Caco-2 (cell line): ENCODE measurements at regions not wholly inside any gene's neighbourhood (a gene's known extent, or its start where the extent isn't known, plus 50 kb on each side); places are given as distances from the start of the nearest gene placed in this dataset.
"Not testable (repeated sequence)": the region's sequence is repeated elsewhere in the genome, so short reads cannot be mapped to it uniquely, and the experiment has no call there.

Experiments used
- BruUV-seq: library from RNA; stranded (reverse); fragments of 400-500 nt; replicated peaks from 2 replicates; lab custom pipeline; 2021; lab: Mats Ljungman, UMichigan
- CTCF ChIA-PET: fragments of 300-600 bp; sonication (Branson Sonifier 250); formaldehyde crosslinking; loops from one replicate; lab custom pipeline; 2022; ENCODE audit warnings: antibody characterized with exemption; lab: Charles Lee
- POLR2A ChIA-PET: fragments of 300-600 bp; sonication (Branson Sonifier 250); formaldehyde crosslinking; loops from one replicate; lab custom pipeline; 2022; ENCODE audit warnings: antibody characterized with exemption; lab: Charles Lee
- DNase-seq, 2 experiments: peaks; one replicate each; pipeline versions ENCODE4 v3.0.0 to v3.0.0-alpha.2; 2020 to 2022
- H3K27me3 ChIP-seq: replicated peaks from 2 replicates; pipeline ENCODE4 v1.6.0; 2011; ENCODE audit warnings: low read length; ENCODE audit not compliant: control insufficient read depth, insufficient read depth
- H3K36me3 ChIP-seq: 2 replicates; pipeline ENCODE4 v1.5.1; 2011; ENCODE audit warnings: low read length; ENCODE audit not compliant: control insufficient read depth, insufficient read depth
- H3K4me1 ChIP-seq: fragments of 250-450 bp; sonication (Bioruptor Pico); 2 replicates; pipeline ENCODE4 v1.5.1; 2020; ENCODE audit warnings: mild to moderate bottlenecking
- H3K4me3 ChIP-seq: 2 replicates; pipeline ENCODE4 v1.5.1; 2011; ENCODE audit warnings: low read depth, mild to moderate bottlenecking, control low read depth, low read length
- H3K9me3 ChIP-seq: fragments of 250-450 bp; sonication (Bioruptor Pico); 2 replicates; pipeline ENCODE4 v1.5.1; 2020; ENCODE audit warnings: mild to moderate bottlenecking, moderate library complexity
- H3K27ac Mint-ChIP-seq: one replicate; pipeline ENCODE4 v1.8.0; 2022; ENCODE audit warnings: mixed read lengths; ENCODE audit not compliant: unreplicated experiment
- H3K27me3 Mint-ChIP-seq: one replicate; pipeline ENCODE4 v1.8.0; 2022; ENCODE audit warnings: mixed read lengths; ENCODE audit not compliant: insufficient read depth, unreplicated experiment
- H3K36me3 Mint-ChIP-seq: one replicate; pipeline ENCODE4 v1.8.0; 2022; ENCODE audit warnings: mild to moderate bottlenecking, mixed read lengths; ENCODE audit not compliant: insufficient read depth, unreplicated experiment
- H3K4me1 Mint-ChIP-seq: one replicate; pipeline ENCODE4 v1.8.0; 2022; ENCODE audit warnings: low read depth, mixed read lengths; ENCODE audit not compliant: unreplicated experiment
- H3K4me3 Mint-ChIP-seq: one replicate; pipeline ENCODE4 v1.8.0; 2022; ENCODE audit warnings: mild to moderate bottlenecking, moderate library complexity, mixed read lengths; ENCODE audit not compliant: unreplicated experiment
- H3K9me3 Mint-ChIP-seq: one replicate; pipeline ENCODE4 v1.8.0; 2022; ENCODE audit warnings: mixed read lengths; ENCODE audit not compliant: unreplicated experiment
- intact Hi-C: fragments of 100-400 bp; cut with micrococcal nuclease; formaldehyde crosslinking; loops from one replicate; pipeline ENCODE4 v1.10.0; 2022; ENCODE audit not compliant: unreplicated experiment
- TF ChIP-seq, protein P1 (sequence below), 2 experiments: fragments of 200-600 bp in 1 of 2; IDR thresholded peaks; 1 replicate in 1 of 2; 2 replicates in 1 of 2; pipeline versions ENCODE4 v1.5.1 to v1.8.0; 2011 to 2022; ENCODE audit warnings: antibody characterized with exemption in 1 of 2, control low read depth in 1 of 2, inconsistent platforms in 1 of 2, low read depth in 1 of 2, low read length in 1 of 2, mild to moderate bottlenecking in 1 of 2, moderate library complexity in 1 of 2; ENCODE audit not compliant: insufficient read depth in 1 of 2, severe bottlenecking in 1 of 2, unreplicated experiment in 1 of 2

DNA sequence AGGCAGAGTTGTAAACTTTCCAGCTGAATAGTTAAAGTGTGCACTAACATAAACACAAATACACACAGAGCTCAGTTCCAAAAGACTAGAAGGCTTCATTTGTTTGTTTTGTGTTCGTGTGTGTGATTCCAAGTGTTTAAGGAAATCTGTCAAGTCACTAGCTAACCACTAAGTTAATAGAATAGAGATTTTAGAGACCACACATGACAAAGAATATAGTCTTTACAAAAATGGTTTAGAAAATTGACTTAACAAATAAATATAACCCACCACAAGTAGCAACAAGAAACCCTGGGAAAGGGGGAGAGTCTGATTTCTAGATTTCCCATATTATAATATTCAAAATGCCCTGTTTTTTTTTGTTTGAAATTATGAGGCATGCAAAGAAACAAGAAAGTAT is 209.4 kb downstream of the FZD1 start:
- peaks cover 2% of the 10 kb centered on the region for H3K27me3 Mint-ChIP-seq
- no peaks in the 10 kb centered on the region for H3K27me3 ChIP-seq
- TF ChIP-seq, protein P1, sequence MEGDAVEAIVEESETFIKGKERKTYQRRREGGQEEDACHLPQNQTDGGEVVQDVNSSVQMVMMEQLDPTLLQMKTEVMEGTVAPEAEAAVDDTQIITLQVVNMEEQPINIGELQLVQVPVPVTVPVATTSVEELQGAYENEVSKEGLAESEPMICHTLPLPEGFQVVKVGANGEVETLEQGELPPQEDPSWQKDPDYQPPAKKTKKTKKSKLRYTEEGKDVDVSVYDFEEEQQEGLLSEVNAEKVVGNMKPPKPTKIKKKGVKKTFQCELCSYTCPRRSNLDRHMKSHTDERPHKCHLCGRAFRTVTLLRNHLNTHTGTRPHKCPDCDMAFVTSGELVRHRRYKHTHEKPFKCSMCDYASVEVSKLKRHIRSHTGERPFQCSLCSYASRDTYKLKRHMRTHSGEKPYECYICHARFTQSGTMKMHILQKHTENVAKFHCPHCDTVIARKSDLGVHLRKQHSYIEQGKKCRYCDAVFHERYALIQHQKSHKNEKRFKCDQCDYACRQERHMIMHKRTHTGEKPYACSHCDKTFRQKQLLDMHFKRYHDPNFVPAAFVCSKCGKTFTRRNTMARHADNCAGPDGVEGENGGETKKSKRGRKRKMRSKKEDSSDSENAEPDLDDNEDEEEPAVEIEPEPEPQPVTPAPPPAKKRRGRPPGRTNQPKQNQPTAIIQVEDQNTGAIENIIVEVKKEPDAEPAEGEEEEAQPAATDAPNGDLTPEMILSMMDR (IDR thresholded peaks at IDR 0.05; ENCODE audit: insufficient read depth in 1 of 2, low read depth in 1 of 2, low read length in 1 of 2, severe bottlenecking in 1 of 2, unreplicated experiment in 1 of 2) = no peak
- no peaks in the 10 kb centered on the region for H3K4me1 ChIP-seq
- POLR2A ChIA-PET = no interaction called here
- H3K4me3 Mint-ChIP-seq = no peak overlapping the region
- peaks cover 22% of the 10 kb centered on the region for H3K9me3 Mint-ChIP-seq
- H3K9me3 ChIP-seq = peaks cover 6% of the 10 kb centered on the region; the same call in 1 of the 2 replicates
- DNase-seq = no peak
- H3K36me3 ChIP-seq = no peaks in the 10 kb centered on the region
- BruUV-seq = no TSS peak
- no peaks in the 10 kb centered on the region for H3K4me1 Mint-ChIP-seq
- no peaks in the 10 kb centered on the region for H3K36me3 Mint-ChIP-seq
- intact Hi-C loops = no loop called here
- H3K27ac Mint-ChIP-seq = no peak overlapping the region
- no peak overlapping the region for H3K4me3 ChIP-seq
- CTCF ChIA-PET = no interaction called here

- Mint-ChIP-seq H3K36me3 (no peaks in the 10 kb centered on the region), H3K9me3 (peaks cover 22% of the 10 kb centered on the region), H3K4me3 (no peak overlapping the region), H3K4me1 (no peaks in the 10 kb centered on the region), H3K27me3 (peaks cover 2% of the 10 kb centered on the region), H3K27ac (no peak overlapping the region)
- no peaks in the 10 kb centered on the region for H3K4me1 ChIP-seq
- no TSS peak for BruUV-seq
- peaks cover 6% of the 10 kb centered on the region; the same call in 1 of the 2 replicates for H3K9me3 ChIP-seq
- H3K4me3 ChIP-seq = no peak overlapping the region
- TF ChIP-seq, protein P1 (IDR thresholded peaks at IDR 0.05; ENCODE audit: insufficient read depth in 1 of 2, low read depth in 1 of 2, low read length in 1 of 2, severe bottlenecking in 1 of 2, unreplicated experiment in 1 of 2) = no peak
- DNase-seq = no peak
- ChIA-PET CTCF (no interaction called here), POLR2A (no interaction called here)
- H3K27me3 ChIP-seq = no peaks in the 10 kb centered on the region
- H3K36me3 ChIP-seq = no peaks in the 10 kb centered on the region
- intact Hi-C loops = no loop called here
These were observed 209.8 kb downstream of the FZD1 start for GRCh38 chr7:91474074-91474473.

- H3K4me3 ChIP-seq, H3K27ac Mint-ChIP-seq, H3K36me3 ChIP-seq, H3K4me1 Mint-ChIP-seq, H3K4me1 ChIP-seq, H3K9me3 ChIP-seq, DNase-seq, H3K9me3 Mint-ChIP-seq, H3K27me3 Mint-ChIP-seq, H3K27me3 ChIP-seq, H3K4me3 Mint-ChIP-seq, CTCF ChIA-PET, intact Hi-C loops, POLR2A ChIA-PET, H3K36me3 Mint-ChIP-seq, BruUV-seq: not testable (repeated sequence)
These were observed 216.2 kb downstream of the FZD1 start for GRCh38 chr7:91480470-91480869.

DNA sequence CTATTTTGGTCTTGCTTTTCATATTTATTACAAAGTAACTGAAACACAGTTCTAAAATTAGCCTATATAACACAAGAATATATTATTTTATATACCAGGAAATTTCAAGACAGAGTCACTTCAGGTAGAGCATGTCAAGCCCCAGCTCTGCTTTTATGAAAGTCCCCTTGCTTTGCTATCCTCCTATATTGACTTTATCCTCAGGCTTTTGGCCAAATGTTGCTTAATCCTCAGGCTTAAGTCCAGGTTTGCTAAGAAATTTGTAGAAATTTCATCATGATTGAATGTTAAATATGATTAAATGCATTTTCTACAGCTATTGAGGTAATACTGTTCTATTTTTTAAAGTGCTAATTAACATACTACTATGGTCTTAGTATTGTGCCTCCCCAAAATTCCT is 227.6 kb downstream of the FZD1 start:
- Mint-ChIP-seq H3K4me3 (no peak overlapping the region), H3K9me3 (no peaks in the 10 kb centered on the region), H3K27ac (no peak overlapping the region), H3K36me3 (no peaks in the 10 kb centered on the region), H3K4me1 (no peaks in the 10 kb centered on the region), H3K27me3 (no peaks in the 10 kb centered on the region)
- intact Hi-C loops = no loop called here
- BruUV-seq = no TSS peak
- H3K4me3 ChIP-seq = no peak overlapping the region
- CTCF ChIA-PET = no interaction called here
- POLR2A ChIA-PET = no interaction called here
- DNase-seq = no peak
- H3K36me3 ChIP-seq = no peaks in the 10 kb centered on the region
- TF ChIP-seq, protein P1 (IDR thresholded peaks at IDR 0.05; ENCODE audit: insufficient read depth in 1 of 2, low read depth in 1 of 2, low read length in 1 of 2, severe bottlenecking in 1 of 2, unreplicated experiment in 1 of 2) = no peak
- no peaks in the 10 kb centered on the region for H3K27me3 ChIP-seq
- H3K4me1 ChIP-seq = no peaks in the 10 kb centered on the region
- no peaks in the 10 kb centered on the region; the same call in 1 of the 2 replicates for H3K9me3 ChIP-seq
